HUES6 (cell line): ENCODE measurements at regions not wholly inside any gene's neighbourhood (a gene's known extent, or its start where the extent isn't known, plus 50 kb on each side); places are given as distances from the start of the nearest gene placed in this dataset.
"Not testable (repeated sequence)": the region's sequence is repeated elsewhere in the genome, so short reads cannot be mapped to it uniquely, and the experiment has no call there.

Source experiments
- H3K27ac ChIP-seq: 2 replicates; pipeline ENCODE4 v1.7.0; 2013; ENCODE audit warnings: low read depth, mild to moderate bottlenecking, low read length, inconsistent platforms
- H3K27me3 ChIP-seq: 2 replicates; pipeline ENCODE4 v1.6.1; 2013; ENCODE audit warnings: low read length; ENCODE audit not compliant: control insufficient read depth, insufficient read depth
- H3K36me3 ChIP-seq: 2 replicates; pipeline ENCODE4 v1.6.1; 2013; ENCODE audit warnings: low read length; ENCODE audit not compliant: control insufficient read depth, insufficient read depth
- H3K4me1 ChIP-seq: 2 replicates; pipeline ENCODE4 v1.6.1; 2013; ENCODE audit warnings: low read length; ENCODE audit not compliant: control insufficient read depth, insufficient read depth
- H3K4me3 ChIP-seq: 2 replicates; pipeline ENCODE4 v1.5.1; 2013; ENCODE audit warnings: low read depth, low read length
- H3K9ac ChIP-seq: one replicate; pipeline ENCODE4 v1.6.1; 2013; ENCODE audit warnings: mild to moderate bottlenecking, low read length
- H3K9me3 ChIP-seq: 2 replicates; pipeline ENCODE4 v1.6.1; 2013; ENCODE audit warnings: low read depth, low read length; ENCODE audit not compliant: control insufficient read depth, insufficient read depth

GRCh38 chr4:49215082-49215479, 229.0 kb downstream of the CWH43 start:
- not testable (repeated sequence) for H3K36me3 ChIP-seq, H3K27ac ChIP-seq, H3K27me3 ChIP-seq, H3K4me3 ChIP-seq, H3K4me1 ChIP-seq, H3K9ac ChIP-seq
- H3K9me3 ChIP-seq, result peaks cover 79% of the 10 kb centered on the region

GRCh38 chr4:49216606-49217005, 230.5 kb downstream of the CWH43 start:
- H3K9me3 ChIP-seq, result peaks cover 81% of the 10 kb centered on the region
- H3K4me3 ChIP-seq, H3K4me1 ChIP-seq, H3K36me3 ChIP-seq, H3K27ac ChIP-seq, H3K27me3 ChIP-seq, H3K9ac ChIP-seq: not testable (repeated sequence)

- Histone ChIP-seq H3K4me3 (no peak overlapping the region), H3K9me3 (peaks cover 79% of the 10 kb centered on the region), H3K4me1 (no peaks in the 10 kb centered on the region), H3K27ac (no peak overlapping the region), H3K36me3 (no peaks in the 10 kb centered on the region), H3K27me3 (no peaks in the 10 kb centered on the region; the same call in 1 of the 2 replicates), H3K9ac (no peak overlapping the region)
These were observed 231.4 kb downstream of the CWH43 start for GRCh38 chr4:49217492-49217891.

GRCh38 chr4:49218094-49218493, 232.0 kb downstream of the CWH43 start:
- not testable (repeated sequence) for H3K4me3 ChIP-seq, H3K27me3 ChIP-seq, H3K4me1 ChIP-seq, H3K9ac ChIP-seq, H3K36me3 ChIP-seq, H3K27ac ChIP-seq
- H3K9me3 ChIP-seq, result peaks cover 78% of the 10 kb centered on the region

- not testable (repeated sequence) for H3K4me3 ChIP-seq
- H3K9me3 ChIP-seq, result peaks cover 70% of the 10 kb centered on the region
These were observed 232.9 kb downstream of the CWH43 start for GRCh38 chr4:49218931-49219330.

GRCh38 chr4:49219489-49220225, 233.6 kb downstream of the CWH43 start:
- H3K4me1 ChIP-seq, H3K4me3 ChIP-seq, H3K36me3 ChIP-seq, H3K27me3 ChIP-seq, H3K27ac ChIP-seq, H3K9ac ChIP-seq: not testable (repeated sequence)
- H3K9me3 ChIP-seq, result peaks cover 64% of the 10 kb centered on the region; the same call in 1 of the 2 replicates

More at GRCh38 chr4:49218931-49219330, 232.9 kb downstream of the CWH43 start:
- not testable (repeated sequence) for H3K36me3 ChIP-seq, H3K9ac ChIP-seq, H3K4me1 ChIP-seq, H3K27ac ChIP-seq, H3K27me3 ChIP-seq

GRCh38 chr4:49221209-49221608, 235.1 kb downstream of the CWH43 start:
- H3K9me3 ChIP-seq, result peaks cover 53% of the 10 kb centered on the region; the same call in 1 of the 2 replicates
- no peaks in the 10 kb centered on the region for H3K4me1 ChIP-seq
- H3K4me3 ChIP-seq, result no peak overlapping the region
- H3K36me3 ChIP-seq, result no peaks in the 10 kb centered on the region
- no peak overlapping the region for H3K9ac ChIP-seq
- H3K27ac ChIP-seq, result no peak overlapping the region
- H3K27me3 ChIP-seq, result no peaks in the 10 kb centered on the region; the same call in 1 of the 2 replicates

GRCh38 chr4:49222810-49223209, 236.7 kb downstream of the CWH43 start:
- H3K9ac ChIP-seq, H3K4me3 ChIP-seq, H3K4me1 ChIP-seq, H3K36me3 ChIP-seq, H3K27ac ChIP-seq, H3K27me3 ChIP-seq: not testable (repeated sequence)
- H3K9me3 ChIP-seq, result peaks cover 41% of the 10 kb centered on the region; the same call in 1 of the 2 replicates

- H3K27ac ChIP-seq, H3K4me3 ChIP-seq, H3K36me3 ChIP-seq, H3K4me1 ChIP-seq, H3K9ac ChIP-seq, H3K27me3 ChIP-seq: not testable (repeated sequence)
- peaks cover 15% of the 10 kb centered on the region; the same call in 1 of the 2 replicates for H3K9me3 ChIP-seq
These were observed 240.3 kb downstream of the CWH43 start for GRCh38 chr4:49226216-49226866.

- H3K9me3 ChIP-seq, H3K9ac ChIP-seq, H3K4me1 ChIP-seq, H3K27me3 ChIP-seq, H3K36me3 ChIP-seq, H3K4me3 ChIP-seq, H3K27ac ChIP-seq: not testable (repeated sequence)
These were observed 241.9 kb downstream of the CWH43 start for GRCh38 chr4:49227941-49228340.

- not testable (repeated sequence) for H3K4me3 ChIP-seq, H3K4me1 ChIP-seq, H3K27me3 ChIP-seq, H3K36me3 ChIP-seq, H3K9me3 ChIP-seq, H3K9ac ChIP-seq, H3K27ac ChIP-seq
These were observed 243.2 kb downstream of the CWH43 start for GRCh38 chr4:49229243-49229642.
